ENCODE measurements at regions not wholly inside any gene's neighbourhood (a gene's known extent, or its start where the extent isn't known, plus 50 kb on each side); places are given as distances from the start of the nearest gene placed in this dataset.

GRCh38 chr9:6702707-6703106, 55.1 kb upstream of the KDM4C start:
- H3K4me2 ChIP-seq (ENCODE audit: low read depth, low read length) = no peak overlapping the region

More at GRCh38 chr9:6702707-6703106, 55.1 kb upstream of the KDM4C start:
- in situ Hi-C loops (cut with HindIII; ENCODE audit: extremely low pct_ligation_motif_present, low pct_unique_long_range_greater_than_20kb) (no loop called here), intact Hi-C loops (cut with micrococcal nuclease; ENCODE audit: unreplicated experiment) (no loop called here)
- no TSS peak for BruUV-seq (replicated peaks)
- ATAC-seq = no peak
- Histone ChIP-seq H3K27me3 (ENCODE audit: control insufficient read depth in 1 of 2, insufficient read depth in 2 of 2, low read length in 2 of 2) (no peaks in the 10 kb centered on the region), H3K27ac (ENCODE audit: extremely low read length, insufficient read depth, low read length) (no peak overlapping the region), H3K9me3 (ENCODE audit: low read length) (no peaks in the 10 kb centered on the region), H3K36me3 (replicated peaks in 1 of 2; ENCODE audit: control insufficient read depth in 1 of 2, insufficient read depth in 2 of 2, low read length in 2 of 2) (no peaks in the 10 kb centered on the region), H4K20me1 (ENCODE audit: insufficient read depth, low read length) (no peaks in the 10 kb centered on the region), H2AFZ (ENCODE audit: low read length) (no peak overlapping the region), H3K4me1 (ENCODE audit: insufficient read depth, low read length) (peaks cover 29% of the 10 kb centered on the region), H3K4me3 (replicated peaks in 1 of 3; ENCODE audit: insufficient read depth in 1 of 3, low read depth in 2 of 3, low read length in 3 of 3) (no peak overlapping the region), H3K79me2 (ENCODE audit: insufficient read depth, low read length) (no peaks in the 10 kb centered on the region), H3K9ac (ENCODE audit: insufficient read depth, low read depth, low read length) (no peak overlapping the region)
- TF ChIP-seq AGO2 (optimal IDR thresholded peaks at IDR 0.05; ENCODE audit: low read depth, low read length) = no peak
- TF ChIP-seq AKNA (CRISPR knock-in tag; IDR thresholded peaks at IDR 0.05; ENCODE audit: borderline replicate concordance) = no peak
- no peak for FAIRE-seq
- WGBS (ENCODE audit: low lambda C conversion rate) = 81% methylated on average over 7 of the region's 7 CpGs
- no peak for DNase-seq (ENCODE audit: low spot score)
- ChIA-PET POLR2A (interaction anchor here (3.1 to 4.3 kb wide), 2 partner anchors 12 to 21 kb away, joined by 17 to 54 read pairs; no protein-coding TSS in a partner anchor), CTCF (ENCODE audit: low intra/inter-chr PET ratio, low total read pairs) (no interaction called here)
